ENCODE measurements at regions not wholly inside any gene's neighbourhood (a gene's known extent, or its start where the extent isn't known, plus 50 kb on each side); places are given as distances from the start of the nearest gene placed in this dataset.
"Not testable (repeated sequence)": the region's sequence is repeated elsewhere in the genome, so short reads cannot be mapped to it uniquely, and the experiment has no call there.

- no peak for DNase-seq (ENCODE audit: extremely low spot score, insufficient read length, low read depth)
- FAIRE-seq = no peak
Measured at GRCh38 chr5:93359296-93359959, 221.6 kb downstream of the NR2F1-AS1 start.

- FAIRE-seq = no peak
- DNase-seq (ENCODE audit: extremely low spot score, insufficient read length, low read depth) = no peak
Measured at GRCh38 chr5:93358176-93358575, 222.8 kb downstream of the NR2F1-AS1 start.

GRCh38 chr5:93357686-93358085, 223.3 kb downstream of the NR2F1-AS1 start:
- FAIRE-seq = no peak

GRCh38 chr5:93355691-93356090, 225.3 kb downstream of the NR2F1-AS1 start:
- no peak for FAIRE-seq
- DNase-seq (ENCODE audit: extremely low spot score, insufficient read length, low read depth) = no peak

More at GRCh38 chr5:93357686-93358085, 223.3 kb downstream of the NR2F1-AS1 start:
- no peak for DNase-seq (ENCODE audit: extremely low spot score, insufficient read length, low read depth)

- FAIRE-seq (no peak), DNase-seq (ENCODE audit: extremely low spot score, insufficient read length, low read depth) (no peak)
Measured at GRCh38 chr5:93352186-93352585, 228.8 kb downstream of the NR2F1-AS1 start.

- no peak for DNase-seq (ENCODE audit: extremely low spot score, insufficient read length, low read depth)
Measured at GRCh38 chr5:93349613-93350012, 231.4 kb downstream of the NR2F1-AS1 start.

GRCh38 chr5:93348231-93348630, 232.8 kb downstream of the NR2F1-AS1 start:
- DNase-seq (ENCODE audit: extremely low spot score, insufficient read length, low read depth) (no peak), FAIRE-seq (no peak)

More at GRCh38 chr5:93349613-93350012, 231.4 kb downstream of the NR2F1-AS1 start:
- no peak for FAIRE-seq

- not testable (repeated sequence) for DNase-seq (ENCODE audit: extremely low spot score, insufficient read length, low read depth); FAIRE-seq
Measured at GRCh38 chr5:93346850-93347249, 234.2 kb downstream of the NR2F1-AS1 start.

- DNase-seq (ENCODE audit: extremely low spot score, insufficient read length, low read depth) (no peak), FAIRE-seq (no peak)
Measured at GRCh38 chr5:93346301-93346700, 234.7 kb downstream of the NR2F1-AS1 start.

GRCh38 chr5:93343570-93343969, 237.4 kb downstream of the NR2F1-AS1 start:
- FAIRE-seq (peak; percentile 45), DNase-seq (ENCODE audit: extremely low spot score, insufficient read length, low read depth) (no peak)

GRCh38 chr5:93342563-93343061, 238.4 kb downstream of the NR2F1-AS1 start:
- DNase-seq (ENCODE audit: extremely low spot score, insufficient read length, low read depth) (no peak), FAIRE-seq (peak; percentile 67)

- DNase-seq (ENCODE audit: extremely low spot score, insufficient read length, low read depth) (no peak), FAIRE-seq (no peak)
Measured at GRCh38 chr5:93340881-93341280, 240.1 kb downstream of the NR2F1-AS1 start.

GRCh38 chr5:93337138-93337537, 243.9 kb downstream of the NR2F1-AS1 start:
- no peak for FAIRE-seq
- no peak for DNase-seq (ENCODE audit: extremely low spot score, insufficient read length, low read depth)

- no peak for FAIRE-seq
Measured at GRCh38 chr5:93336330-93337110, 244.5 kb downstream of the NR2F1-AS1 start.

GRCh38 chr5:93331863-93332262, 249.2 kb downstream of the NR2F1-AS1 start:
- FAIRE-seq (no peak), DNase-seq (ENCODE audit: extremely low spot score, insufficient read length, low read depth) (no peak)

More at GRCh38 chr5:93336330-93337110, 244.5 kb downstream of the NR2F1-AS1 start:
- no peak for DNase-seq (ENCODE audit: extremely low spot score, insufficient read length, low read depth)

- no peak for FAIRE-seq
Measured at GRCh38 chr5:93331241-93331640, 249.8 kb downstream of the NR2F1-AS1 start.

GRCh38 chr5:93330506-93330905, 250.5 kb downstream of the NR2F1-AS1 start:
- DNase-seq (ENCODE audit: extremely low spot score, insufficient read length, low read depth) = no peak
- FAIRE-seq = no peak

More at GRCh38 chr5:93331241-93331640, 249.8 kb downstream of the NR2F1-AS1 start:
- no peak for DNase-seq (ENCODE audit: extremely low spot score, insufficient read length, low read depth)

GRCh38 chr5:93329756-93330155, 251.3 kb downstream of the NR2F1-AS1 start:
- no peak for FAIRE-seq

GRCh38 chr5:93328833-93329232, 252.2 kb downstream of the NR2F1-AS1 start:
- FAIRE-seq (no peak), DNase-seq (ENCODE audit: extremely low spot score, insufficient read length, low read depth) (no peak)

More at GRCh38 chr5:93329756-93330155, 251.3 kb downstream of the NR2F1-AS1 start:
- no peak for DNase-seq (ENCODE audit: extremely low spot score, insufficient read length, low read depth)

GRCh38 chr5:93327605-93328004, 253.4 kb downstream of the NR2F1-AS1 start:
- no peak for DNase-seq (ENCODE audit: extremely low spot score, insufficient read length, low read depth)
- FAIRE-seq = no peak

GRCh38 chr5:93325946-93326345, 255.1 kb downstream of the NR2F1-AS1 start:
- DNase-seq (ENCODE audit: extremely low spot score, insufficient read length, low read depth) (no peak), FAIRE-seq (no peak)
